ENCODE measurements at regions not wholly inside any gene's neighbourhood (a gene's known extent, or its start where the extent isn't known, plus 50 kb on each side); places are given as distances from the start of the nearest gene placed in this dataset.
A peak's percentile ranks its signal among the peaks of the same experiment; 100 is the strongest.

DNA sequence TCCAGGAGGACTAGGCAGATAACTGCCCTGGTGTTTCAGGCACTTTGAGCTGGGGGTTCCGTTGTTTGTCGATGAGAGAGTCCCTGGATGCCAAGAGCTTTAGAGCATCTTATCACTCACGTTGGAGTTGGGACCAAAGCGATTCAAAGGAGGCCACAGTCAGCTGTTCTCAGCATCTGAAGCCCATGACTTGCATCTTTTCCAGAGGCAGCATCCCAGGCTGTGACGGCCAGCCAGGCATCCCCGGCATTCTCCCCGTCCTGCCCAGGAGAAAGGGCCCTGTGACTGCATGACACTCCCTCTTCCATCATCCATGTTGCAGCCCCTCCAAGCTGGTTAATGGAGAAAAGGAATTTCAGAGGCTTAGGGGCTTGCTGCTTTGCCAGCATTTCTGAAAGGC, 520.3 kb downstream of the CDH26 start:
- H3K36me3 ChIP-seq (replicated peaks; ENCODE audit: control insufficient read depth, insufficient read depth, low read length), result no peaks in the 10 kb centered on the region
- no peaks in the 10 kb centered on the region for H3K27me3 ChIP-seq (ENCODE audit: control insufficient read depth, insufficient read depth, low read length)
- DNase-seq, result no peak
- H3K4me3 ChIP-seq (ENCODE audit: insufficient read depth, low read depth, low read length), result no peak overlapping the region

DNA sequence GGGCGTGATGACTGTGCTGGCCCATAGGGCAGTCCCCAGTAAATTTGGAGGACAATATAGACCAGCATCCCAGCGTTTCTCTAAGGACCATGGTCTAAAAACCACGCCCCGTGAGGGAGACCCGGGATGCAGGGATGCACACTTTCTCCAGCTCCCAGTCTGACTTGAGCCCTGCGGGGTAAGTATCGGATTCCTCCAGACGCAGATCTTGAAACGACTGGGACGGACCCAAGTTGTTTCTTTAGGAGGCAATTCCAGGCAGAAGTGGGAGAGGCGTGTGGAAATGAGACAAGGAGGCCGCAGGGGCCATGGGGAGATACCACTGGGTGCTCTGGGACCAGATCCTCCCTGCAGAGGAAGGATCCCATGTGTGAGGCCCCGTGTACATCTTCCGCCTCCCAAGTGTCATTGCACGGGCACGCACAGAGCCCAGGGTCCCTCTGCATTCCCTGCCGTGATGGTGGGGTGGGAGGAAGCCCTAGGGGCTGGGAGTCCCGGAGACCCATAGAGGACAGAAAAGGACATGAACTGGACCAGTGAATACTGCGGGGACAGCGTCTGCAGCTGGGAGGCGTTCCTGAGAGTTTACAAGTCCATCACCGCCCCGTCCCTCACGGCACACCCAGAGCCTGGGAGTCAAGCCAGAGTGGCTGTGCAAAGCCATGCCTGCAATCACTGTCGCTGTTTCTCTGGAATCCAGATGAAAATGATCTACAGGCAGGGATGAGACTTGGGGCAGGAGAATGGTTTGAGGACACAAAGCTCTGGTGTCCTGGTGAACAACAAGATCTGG, 522.9 kb downstream of the CDH26 start:
- Histone ChIP-seq H3K27me3 (ENCODE audit: control insufficient read depth, insufficient read depth, low read length) (no peaks in the 10 kb centered on the region), H3K36me3 (replicated peaks; ENCODE audit: control insufficient read depth, insufficient read depth, low read length) (no peaks in the 10 kb centered on the region), H3K4me3 (ENCODE audit: insufficient read depth, low read depth, low read length) (no peak overlapping the region)

GRCh38 chr20:60481743-60482133, 523.5 kb downstream of the CDH26 start:
- no peaks in the 10 kb centered on the region for H3K36me3 ChIP-seq (replicated peaks; ENCODE audit: control insufficient read depth, insufficient read depth, low read length)
- DNase-seq, result peak; percentile 52

More for the DNA sequence above, 522.9 kb downstream of the CDH26 start:
- DNase-seq, result no peak

GRCh38 chr20:60482221-60483008, 524.2 kb downstream of the CDH26 start:
- DNase-seq, result no peak
- Histone ChIP-seq H3K4me3 (ENCODE audit: insufficient read depth, low read depth, low read length) (no peak overlapping the region), H3K36me3 (replicated peaks; ENCODE audit: control insufficient read depth, insufficient read depth, low read length) (no peaks in the 10 kb centered on the region), H3K27me3 (ENCODE audit: control insufficient read depth, insufficient read depth, low read length) (no peaks in the 10 kb centered on the region; the same call in 1 of the 2 replicates)

More at GRCh38 chr20:60481743-60482133, 523.5 kb downstream of the CDH26 start:
- Histone ChIP-seq H3K27me3 (ENCODE audit: control insufficient read depth, insufficient read depth, low read length) (no peaks in the 10 kb centered on the region), H3K4me3 (ENCODE audit: insufficient read depth, low read depth, low read length) (no peak overlapping the region)

DNA sequence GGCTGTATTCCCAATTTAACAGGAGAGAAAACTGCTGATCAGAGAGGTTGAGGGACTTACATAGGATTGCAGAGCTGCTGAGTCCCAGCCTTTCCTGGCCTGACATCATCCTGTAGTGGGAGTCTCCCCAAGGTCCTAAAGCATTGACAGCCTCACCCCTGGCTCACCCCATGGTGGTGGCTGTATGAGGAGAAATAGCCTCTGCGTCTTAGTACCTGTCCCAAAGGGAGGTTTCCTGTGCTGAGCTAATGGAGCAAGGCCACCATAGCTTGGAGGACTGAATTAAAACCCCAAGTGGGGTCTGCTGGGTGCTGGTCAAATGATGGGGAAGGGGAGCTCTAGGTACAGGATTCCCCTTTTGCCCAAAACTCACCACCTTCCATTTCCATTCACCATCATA, 525.1 kb downstream of the CDH26 start:
- H3K36me3 ChIP-seq (replicated peaks; ENCODE audit: control insufficient read depth, insufficient read depth, low read length), result no peaks in the 10 kb centered on the region
- no peak for DNase-seq
- no peaks in the 10 kb centered on the region; the same call in 1 of the 2 replicates for H3K27me3 ChIP-seq (ENCODE audit: control insufficient read depth, insufficient read depth, low read length)
- no peak overlapping the region for H3K4me3 ChIP-seq (ENCODE audit: insufficient read depth, low read depth, low read length)

DNA sequence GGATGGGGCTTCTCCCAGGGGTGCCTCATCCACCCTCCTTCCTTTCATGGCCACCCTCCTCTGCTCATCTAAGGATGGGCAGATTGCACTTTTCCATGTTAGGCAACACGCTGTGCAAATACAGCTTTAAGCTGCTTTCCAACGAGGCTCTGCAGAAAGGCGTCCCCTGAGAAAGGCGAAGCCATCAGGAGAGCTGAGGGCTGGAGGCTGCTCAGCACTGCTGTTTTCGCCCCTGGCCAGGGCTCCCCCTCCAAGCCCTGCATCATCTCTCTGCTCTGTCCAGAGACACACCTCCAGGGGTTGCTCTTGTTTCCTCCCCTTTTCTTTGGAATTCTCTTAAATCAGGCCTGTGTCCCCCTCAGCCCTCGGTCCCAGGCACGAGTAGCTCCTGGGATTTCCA, 526.1 kb downstream of the CDH26 start:
- H3K36me3 ChIP-seq (replicated peaks; ENCODE audit: control insufficient read depth, insufficient read depth, low read length), result no peaks in the 10 kb centered on the region
- H3K4me3 ChIP-seq (ENCODE audit: insufficient read depth, low read depth, low read length), result no peak overlapping the region
- DNase-seq, result no peak

GRCh38 chr20:60485012-60485760, 527.0 kb downstream of the CDH26 start:
- Histone ChIP-seq H3K27me3 (ENCODE audit: control insufficient read depth, insufficient read depth, low read length) (no peaks in the 10 kb centered on the region; the same call in 1 of the 2 replicates), H3K36me3 (replicated peaks; ENCODE audit: control insufficient read depth, insufficient read depth, low read length) (no peaks in the 10 kb centered on the region), H3K4me3 (ENCODE audit: insufficient read depth, low read depth, low read length) (no peak overlapping the region)
- DNase-seq, result no peak

More for the DNA sequence above, 526.1 kb downstream of the CDH26 start:
- no peaks in the 10 kb centered on the region; the same call in 1 of the 2 replicates for H3K27me3 ChIP-seq (ENCODE audit: control insufficient read depth, insufficient read depth, low read length)

DNA sequence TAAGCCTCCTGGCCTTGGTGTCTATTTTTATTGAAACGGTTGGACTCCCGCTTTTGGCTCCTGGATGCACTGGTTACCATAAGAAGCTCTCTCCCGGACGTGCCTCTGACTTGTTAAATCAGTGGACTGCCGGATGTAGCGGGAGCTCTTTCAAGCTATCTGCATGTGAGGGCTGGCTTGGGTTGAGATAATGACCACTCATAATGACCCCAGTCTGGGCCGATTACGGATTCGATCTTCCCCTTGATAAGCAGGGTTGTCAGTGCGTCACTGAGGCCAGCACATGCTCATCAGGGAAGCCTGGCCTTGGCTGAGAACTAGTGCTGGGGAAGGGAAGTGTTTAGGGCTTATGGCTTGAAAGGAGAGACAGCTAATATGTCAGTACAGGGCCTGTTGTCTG, 528.1 kb downstream of the CDH26 start:
- no peak for DNase-seq
- Histone ChIP-seq H3K4me3 (ENCODE audit: insufficient read depth, low read depth, low read length) (no peak overlapping the region), H3K36me3 (replicated peaks; ENCODE audit: control insufficient read depth, insufficient read depth, low read length) (no peaks in the 10 kb centered on the region), H3K27me3 (ENCODE audit: control insufficient read depth, insufficient read depth, low read length) (no peaks in the 10 kb centered on the region; the same call in 1 of the 2 replicates)

- H3K36me3 ChIP-seq (replicated peaks; ENCODE audit: control insufficient read depth, insufficient read depth, low read length), result no peaks in the 10 kb centered on the region
- no peaks in the 10 kb centered on the region; the same call in 1 of the 2 replicates for H3K27me3 ChIP-seq (ENCODE audit: control insufficient read depth, insufficient read depth, low read length)
- no peak overlapping the region for H3K4me3 ChIP-seq (ENCODE audit: insufficient read depth, low read depth, low read length)
- no peak for DNase-seq
Measured at GRCh38 chr20:60486937-60487336, 528.7 kb downstream of the CDH26 start.

GRCh38 chr20:60490217-60491050, 532.2 kb downstream of the CDH26 start:
- Histone ChIP-seq H3K4me3 (ENCODE audit: insufficient read depth, low read depth, low read length) (no peak overlapping the region), H3K27me3 (ENCODE audit: control insufficient read depth, insufficient read depth, low read length) (no peaks in the 10 kb centered on the region; the same call in 1 of the 2 replicates), H3K36me3 (replicated peaks; ENCODE audit: control insufficient read depth, insufficient read depth, low read length) (no peaks in the 10 kb centered on the region)
- DNase-seq, result no peak

- DNase-seq, result peak; percentile 3
- Histone ChIP-seq H3K36me3 (replicated peaks; ENCODE audit: control insufficient read depth, insufficient read depth, low read length) (no peaks in the 10 kb centered on the region), H3K4me3 (ENCODE audit: insufficient read depth, low read depth, low read length) (no peak overlapping the region)
Measured at GRCh38 chr20:60491051-60491581, 532.9 kb downstream of the CDH26 start.

DNA sequence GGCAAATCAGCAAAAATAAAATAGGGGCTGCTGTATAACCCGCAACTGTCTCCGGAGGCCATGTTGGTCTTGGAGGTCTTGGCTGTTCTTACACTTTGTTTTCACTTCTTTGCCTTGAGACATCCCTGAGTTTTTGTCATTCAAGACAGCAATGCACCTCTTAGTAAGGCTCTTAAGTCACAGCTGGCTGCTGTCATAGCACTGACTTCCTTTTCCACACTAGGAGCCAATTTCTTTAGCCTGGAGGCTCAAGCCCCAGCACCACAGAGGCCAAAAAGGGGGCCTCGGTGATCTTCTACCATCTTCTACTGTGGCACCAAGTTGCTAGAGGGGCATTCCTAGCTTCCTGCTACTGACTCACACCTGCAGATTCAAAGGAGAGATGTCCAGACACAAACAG, 536.3 kb downstream of the CDH26 start:
- no peaks in the 10 kb centered on the region for H3K27me3 ChIP-seq (ENCODE audit: control insufficient read depth, insufficient read depth, low read length)
- H3K4me3 ChIP-seq (ENCODE audit: insufficient read depth, low read depth, low read length), result no peak overlapping the region
- DNase-seq, result no peak
- no peaks in the 10 kb centered on the region for H3K36me3 ChIP-seq (replicated peaks; ENCODE audit: control insufficient read depth, insufficient read depth, low read length)

More at GRCh38 chr20:60491051-60491581, 532.9 kb downstream of the CDH26 start:
- H3K27me3 ChIP-seq (ENCODE audit: control insufficient read depth, insufficient read depth, low read length), result no peaks in the 10 kb centered on the region; the same call in 1 of the 2 replicates

DNA sequence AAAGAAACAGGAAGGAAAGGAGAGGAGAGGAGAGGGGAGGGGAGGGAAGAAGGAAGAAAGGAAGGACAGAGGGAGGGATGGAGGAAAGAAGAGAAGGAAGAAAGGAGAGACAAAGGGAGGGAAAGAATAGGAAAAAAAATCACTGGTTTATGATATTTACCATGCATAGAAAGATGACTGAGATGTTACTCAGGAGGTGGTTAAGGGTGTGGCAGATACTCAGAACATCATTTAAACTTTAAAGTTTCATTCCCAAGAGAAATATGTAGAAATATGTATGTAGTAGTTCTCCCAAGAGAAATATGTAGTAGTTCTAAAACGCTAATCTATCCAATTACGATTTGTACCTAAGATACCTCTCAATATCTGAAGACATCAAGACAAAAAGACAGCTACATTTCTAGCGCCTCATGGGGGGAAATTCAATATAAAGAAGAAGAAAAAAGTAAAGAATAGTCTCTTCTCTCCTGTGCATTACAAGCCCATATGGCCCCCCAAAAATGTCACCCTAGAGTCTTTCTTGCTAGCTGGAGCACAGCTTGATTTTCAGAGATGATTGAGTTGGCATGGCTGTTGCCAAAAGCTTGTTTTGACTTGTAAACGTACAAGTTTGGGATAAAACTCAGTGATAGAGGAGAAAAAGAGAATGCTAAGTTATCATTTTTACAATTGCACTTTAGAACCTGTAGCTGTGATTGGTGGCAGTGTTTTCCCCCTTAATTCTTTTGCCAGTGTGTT, 539.2 kb downstream of the CDH26 start:
- Histone ChIP-seq H3K36me3 (replicated peaks; ENCODE audit: control insufficient read depth, insufficient read depth, low read length) (no peaks in the 10 kb centered on the region), H3K27me3 (ENCODE audit: control insufficient read depth, insufficient read depth, low read length) (no peaks in the 10 kb centered on the region), H3K4me3 (ENCODE audit: insufficient read depth, low read depth, low read length) (no peak overlapping the region)
- no peak for DNase-seq

Data from H7 (cell line).